ENCODE measurements at regions not wholly inside any gene's neighbourhood (a gene's known extent, or its start where the extent isn't known, plus 50 kb on each side); places are given as distances from the start of the nearest gene placed in this dataset.
A peak's percentile ranks its signal among the peaks of the same experiment; 100 is the strongest.
"Not testable (repeated sequence)": the region's sequence is repeated elsewhere in the genome, so short reads cannot be mapped to it uniquely, and the experiment has no call there.

- TF ChIP-seq POLR2A (IDR thresholded peaks at IDR 0.05; ENCODE audit: low read depth, low read length), result no peak
- DNase-seq (ENCODE audit: insufficient read length, low spot score), result peak; percentile 27
- peak; percentile 100 for FAIRE-seq
Measured at GRCh38 chr15:36428102-36428845, 151.2 kb upstream of the CDIN1 start.

DNA sequence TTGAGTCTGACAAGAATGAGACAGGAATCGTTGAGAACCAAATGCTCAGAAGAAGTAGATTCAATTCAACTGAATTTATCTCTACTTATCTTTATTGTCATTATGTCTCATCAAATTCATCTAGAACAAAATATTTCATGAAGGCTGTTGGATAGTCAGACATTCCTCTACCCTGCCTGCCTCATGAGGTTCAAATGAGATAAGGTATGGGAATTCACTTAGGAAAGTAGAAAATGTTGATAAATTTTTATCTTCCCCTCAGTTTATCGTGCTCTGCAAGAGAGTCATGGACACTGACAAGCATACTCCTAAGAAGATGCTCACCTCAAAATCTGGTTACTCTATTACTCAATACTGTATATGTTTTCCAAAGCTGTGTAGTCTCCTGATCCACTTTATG is 149.7 kb upstream of the CDIN1 start:
- no peak for TF ChIP-seq POLR2A (IDR thresholded peaks at IDR 0.05; ENCODE audit: low read depth, low read length)
- no peak for FAIRE-seq
- no peak for DNase-seq (ENCODE audit: insufficient read length, low spot score)

- no peak for FAIRE-seq
- no peak for DNase-seq (ENCODE audit: insufficient read length, low spot score)
- no peak for TF ChIP-seq POLR2A (IDR thresholded peaks at IDR 0.05; ENCODE audit: low read depth, low read length)
Measured at GRCh38 chr15:36430280-36430679, 149.1 kb upstream of the CDIN1 start.

GRCh38 chr15:36430726-36431265 is 148.6 kb upstream of the CDIN1 start:
- FAIRE-seq, result no peak
- DNase-seq (ENCODE audit: insufficient read length, low spot score), result no peak
- no peak for TF ChIP-seq POLR2A (IDR thresholded peaks at IDR 0.05; ENCODE audit: low read depth, low read length)

DNA sequence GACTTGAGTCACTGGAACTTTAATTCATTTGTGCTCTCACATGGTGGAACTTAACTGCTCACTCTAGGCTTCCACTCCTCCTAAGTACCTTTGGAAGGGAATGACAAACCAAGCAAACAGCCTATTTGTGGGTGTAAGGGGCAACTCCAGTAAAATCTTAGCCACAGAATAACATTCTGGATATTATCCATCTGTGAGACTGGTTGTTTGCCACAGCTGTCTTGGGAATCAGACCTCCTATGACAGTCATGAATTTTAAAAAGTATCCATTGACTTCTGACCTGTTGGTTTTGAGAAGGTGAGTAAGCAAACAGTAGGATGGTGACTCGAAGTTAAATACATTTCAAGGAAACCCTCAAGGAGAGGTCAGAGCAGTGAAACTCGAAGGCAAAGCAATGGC is 147.3 kb upstream of the CDIN1 start:
- DNase-seq (ENCODE audit: insufficient read length, low spot score) (peak; percentile 7), FAIRE-seq (peak; percentile 100)
- TF ChIP-seq POLR2A (IDR thresholded peaks at IDR 0.05; ENCODE audit: low read depth, low read length), result no peak

DNA sequence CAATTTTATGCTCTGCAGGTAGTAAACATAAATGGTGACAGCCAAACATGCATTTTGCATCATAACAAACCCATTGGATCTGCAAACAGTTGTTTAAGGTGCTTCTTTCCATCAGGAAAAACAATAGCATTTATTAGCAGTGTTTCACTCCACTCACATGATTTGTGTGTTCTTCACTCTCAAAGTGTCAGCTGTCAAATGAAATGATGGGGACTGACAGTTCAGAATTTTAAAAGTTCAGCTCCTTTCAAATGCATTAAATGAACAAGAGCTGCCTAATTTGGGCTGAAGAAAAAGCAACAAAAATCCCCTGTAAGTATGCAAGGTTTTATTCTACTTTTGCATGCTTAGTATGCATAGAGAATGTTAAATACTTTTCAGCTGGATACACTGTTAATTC is 145.2 kb upstream of the CDIN1 start:
- FAIRE-seq, result peak; percentile 61
- no peak for TF ChIP-seq POLR2A (IDR thresholded peaks at IDR 0.05; ENCODE audit: low read depth, low read length)
- no peak for DNase-seq (ENCODE audit: insufficient read length, low spot score)

GRCh38 chr15:36438499-36438898 is 140.9 kb upstream of the CDIN1 start:
- TF ChIP-seq POLR2A (IDR thresholded peaks at IDR 0.05; ENCODE audit: low read depth, low read length), result no peak
- FAIRE-seq, result no peak

GRCh38 chr15:36447373-36447772 is 132.1 kb upstream of the CDIN1 start:
- FAIRE-seq, result peak; percentile 58
- no peak for DNase-seq (ENCODE audit: insufficient read length, low spot score)
- TF ChIP-seq POLR2A (IDR thresholded peaks at IDR 0.05; ENCODE audit: low read depth, low read length), result no peak

More at GRCh38 chr15:36438499-36438898, 140.9 kb upstream of the CDIN1 start:
- no peak for DNase-seq (ENCODE audit: insufficient read length, low spot score)

GRCh38 chr15:36448418-36448817 is 131.0 kb upstream of the CDIN1 start:
- DNase-seq (ENCODE audit: insufficient read length, low spot score) (no peak), FAIRE-seq (peak; percentile 94)
- no peak for TF ChIP-seq POLR2A (IDR thresholded peaks at IDR 0.05; ENCODE audit: low read depth, low read length)

DNA sequence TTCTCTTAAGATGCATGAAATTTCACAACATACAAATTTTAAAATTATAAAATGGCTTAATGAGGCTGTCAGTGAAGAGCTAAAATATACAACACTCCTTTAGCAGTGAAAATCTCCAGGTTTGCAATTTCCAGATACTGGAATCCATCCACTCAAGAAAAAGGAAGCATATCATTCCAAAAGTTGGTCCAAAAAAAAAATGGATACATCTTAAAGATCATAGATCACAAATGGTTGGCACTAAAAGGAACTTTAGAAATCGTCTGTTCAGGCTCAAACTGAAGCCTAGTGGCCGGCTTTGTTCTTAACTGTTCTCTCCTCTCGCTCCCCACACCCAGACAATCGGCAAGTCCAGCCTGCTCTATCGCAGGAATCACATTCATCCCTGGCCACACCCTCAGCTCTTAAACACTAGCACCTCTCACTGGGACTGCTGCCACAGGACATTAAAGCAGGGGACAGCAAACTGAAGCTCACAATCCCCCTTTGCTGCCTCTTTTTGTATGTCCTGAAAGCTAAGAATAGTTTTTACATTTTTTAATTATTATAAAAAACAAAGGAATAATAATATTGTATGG is 130.3 kb upstream of the CDIN1 start:
- FAIRE-seq, result peak; percentile 99
- TF ChIP-seq POLR2A (IDR thresholded peaks at IDR 0.05; ENCODE audit: low read depth, low read length), result no peak
- peak; percentile 30 for DNase-seq (ENCODE audit: insufficient read length, low spot score)

- TF ChIP-seq POLR2A (IDR thresholded peaks at IDR 0.05; ENCODE audit: low read depth, low read length), result no peak
- DNase-seq (ENCODE audit: insufficient read length, low spot score) (no peak), FAIRE-seq (no peak)
Measured at GRCh38 chr15:36449662-36450145, 129.7 kb upstream of the CDIN1 start.

DNA sequence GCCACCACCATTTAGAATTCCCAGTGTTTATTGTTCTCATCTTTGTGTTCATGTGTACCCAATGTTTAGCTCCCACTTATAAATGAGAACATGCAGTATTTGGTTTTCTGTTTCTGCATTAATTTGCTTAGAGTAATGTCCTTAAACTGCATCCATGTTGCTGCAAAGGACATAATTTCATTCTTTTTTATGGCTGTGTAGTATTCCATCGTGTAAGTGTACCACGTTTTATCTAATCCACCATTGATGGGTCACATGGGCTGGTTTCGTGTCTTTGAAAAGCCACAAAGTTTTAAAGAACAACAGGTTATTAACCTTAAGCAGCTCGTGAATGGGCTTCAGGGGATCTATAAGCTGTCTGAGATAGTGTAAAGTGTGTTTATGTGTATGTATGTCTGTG is 125.2 kb upstream of the CDIN1 start:
- not testable (repeated sequence) for FAIRE-seq; DNase-seq (ENCODE audit: insufficient read length, low spot score)

DNA sequence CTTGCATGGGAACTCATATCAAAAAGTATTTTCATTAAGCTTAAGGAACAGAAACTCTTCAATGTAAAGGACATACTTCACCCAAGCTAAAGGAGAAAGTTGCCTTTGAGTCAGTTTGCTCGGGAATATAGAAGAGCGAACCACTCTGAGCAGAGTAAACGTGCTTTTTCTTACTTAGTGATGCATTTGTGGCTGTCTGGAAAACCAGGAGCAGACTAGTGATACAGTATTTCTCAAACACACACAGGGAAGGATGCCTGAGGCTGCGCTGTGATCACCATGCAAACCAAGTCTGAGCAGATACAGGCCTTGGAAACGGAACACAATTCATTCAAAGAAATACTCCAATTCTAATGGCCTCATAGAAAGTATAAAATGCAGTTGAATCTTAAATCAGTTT is 121.0 kb upstream of the CDIN1 start:
- DNase-seq (ENCODE audit: insufficient read length, low spot score) (no peak), FAIRE-seq (peak; percentile 71)
- no peak for TF ChIP-seq POLR2A (IDR thresholded peaks at IDR 0.05; ENCODE audit: low read depth, low read length)

- TF ChIP-seq POLR2A (IDR thresholded peaks at IDR 0.05; ENCODE audit: low read depth, low read length), result no peak
- DNase-seq (ENCODE audit: insufficient read length, low spot score), result no peak
- FAIRE-seq, result no peak
Measured at GRCh38 chr15:36465304-36465703, 114.1 kb upstream of the CDIN1 start.

GRCh38 chr15:36468746-36469145 is 110.7 kb upstream of the CDIN1 start:
- TF ChIP-seq POLR2A (IDR thresholded peaks at IDR 0.05; ENCODE audit: low read depth, low read length), result no peak
- FAIRE-seq (peak; percentile 95), DNase-seq (ENCODE audit: insufficient read length, low spot score) (peak; percentile 5)

All from H54 (cell line).